ENCODE measurements at regions not wholly inside any gene's neighbourhood (a gene's known extent, or its start where the extent isn't known, plus 50 kb on each side); places are given as distances from the start of the nearest gene placed in this dataset.

GRCh38 chr21:9763306-9763705, 758.1 kb upstream of the TPTE start:
- TF ChIP-seq SUZ12 (IDR thresholded peaks at IDR 0.05; ENCODE audit: extremely low read depth, insufficient read depth, insufficient read length) (no peak), ZNF274 (IDR thresholded peaks at IDR 0.05; ENCODE audit: low read depth, low read length) (no peak)
